GM12873 (cell line): ENCODE measurements at regions not wholly inside any gene's neighbourhood (a gene's known extent, or its start where the extent isn't known, plus 50 kb on each side); places are given as distances from the start of the nearest gene placed in this dataset.

Source experiments
- CTCF ChIP-seq: IDR thresholded peaks from 2 replicates; pipeline ENCODE4 v1.5.1; 2012; ENCODE audit warnings: low read depth, mild to moderate bottlenecking, moderate library complexity, low read length, control low read depth; ENCODE audit not compliant: insufficient read depth; ENCODE audit errors: missing control alignments

GRCh38 chr4:79022529-79022928, 83.3 kb upstream of the PAQR3 start:
- no peak for TF ChIP-seq CTCF

- no peak for TF ChIP-seq CTCF
These were observed 78.2 kb upstream of the PAQR3 start for GRCh38 chr4:79017481-79017880.

- TF ChIP-seq CTCF = no peak
These were observed 77.6 kb upstream of the PAQR3 start for GRCh38 chr4:79016878-79017277.

DNA sequence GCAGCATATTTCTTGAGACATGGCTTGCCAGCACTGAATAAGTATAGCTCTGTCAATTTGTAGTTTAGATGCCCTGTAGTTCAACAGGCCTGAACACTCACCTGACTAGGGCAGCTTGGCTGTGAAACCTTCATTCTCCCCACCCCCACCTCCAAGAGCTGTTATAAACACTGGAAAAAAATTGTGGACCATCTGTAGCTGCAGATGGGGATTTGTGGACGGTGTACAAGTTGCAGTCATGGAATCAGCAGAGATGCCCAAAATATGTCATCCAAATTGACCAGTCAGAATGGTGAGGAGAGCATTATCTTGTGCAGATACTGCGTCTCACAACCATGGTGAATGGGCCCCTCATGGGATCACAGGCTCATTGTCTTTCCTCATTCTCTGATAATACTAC, 76.2 kb upstream of the PAQR3 start:
- TF ChIP-seq CTCF = no peak

DNA sequence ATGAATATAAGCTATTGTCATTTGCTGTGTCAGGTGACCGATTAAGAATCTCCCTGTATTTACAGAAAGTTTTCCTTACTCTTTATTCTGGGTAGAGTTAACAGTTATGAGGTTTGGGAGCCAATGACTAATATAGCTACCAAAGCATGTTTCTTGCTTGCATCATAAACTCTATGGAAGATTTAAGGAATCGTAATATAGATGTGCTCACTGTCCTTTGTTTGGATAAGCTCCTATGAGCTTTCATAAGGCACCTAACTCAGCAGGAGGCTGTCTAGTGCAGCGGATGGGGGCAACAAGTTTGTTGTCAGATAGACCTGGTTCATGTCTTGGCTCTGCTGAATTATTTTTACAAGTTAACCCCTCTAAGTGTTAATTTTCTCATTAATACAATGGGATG, 75.0 kb upstream of the PAQR3 start:
- TF ChIP-seq CTCF = no peak

DNA sequence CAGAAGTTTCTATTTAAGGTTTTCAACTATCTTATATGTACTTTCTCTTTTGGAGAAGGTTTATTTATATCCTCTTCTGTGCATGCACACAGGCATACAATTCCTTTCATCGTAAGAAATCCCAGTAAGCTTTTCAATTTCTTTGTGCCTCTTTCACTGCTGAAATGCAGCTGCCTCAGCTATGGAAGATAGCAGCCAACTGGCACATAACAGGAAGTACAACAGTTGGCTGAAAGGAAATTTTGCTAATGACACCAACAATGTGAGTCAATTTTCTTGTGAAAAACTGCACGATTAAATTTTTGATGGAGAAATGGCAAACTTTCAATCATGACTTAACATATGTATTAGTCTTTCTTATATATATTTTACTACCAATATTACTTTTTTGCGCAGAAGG, 74.5 kb upstream of the PAQR3 start:
- no peak for TF ChIP-seq CTCF

- no peak for TF ChIP-seq CTCF
These were observed 51.9 kb upstream of the PAQR3 start for GRCh38 chr4:78990938-78991810.
